Neuronal stem cell (in vitro differentiated cells): ENCODE measurements at regions not wholly inside any gene's neighbourhood (a gene's known extent, or its start where the extent isn't known, plus 50 kb on each side); places are given as distances from the start of the nearest gene placed in this dataset.

Experiments
- DNase-seq: peaks from one replicate; pipeline ENCODE4 v3.0.0-alpha.2; 2013; ENCODE audit warnings: low spot score
- H2AFZ ChIP-seq: one replicate; pipeline ENCODE4 v1.6.1; 2013; ENCODE audit warnings: mild to moderate bottlenecking, low read length, inconsistent platforms
- H2AK5ac ChIP-seq: 2 replicates; pipeline ENCODE4 v1.6.1; 2013; ENCODE audit warnings: low read depth, mild to moderate bottlenecking, inconsistent platforms, low read length, moderate library complexity, mixed read lengths
- H2BK120ac ChIP-seq: 2 replicates; pipeline ENCODE4 v1.6.1; 2013; ENCODE audit warnings: low read depth, mild to moderate bottlenecking, inconsistent platforms, low read length, moderate library complexity, mixed read lengths
- H2BK12ac ChIP-seq: one replicate; pipeline ENCODE4 v1.6.1; 2013; ENCODE audit warnings: low read length, inconsistent platforms
- H2BK15ac ChIP-seq: 2 replicates; pipeline ENCODE4 v1.6.1; 2013; ENCODE audit warnings: mild to moderate bottlenecking, low read length, inconsistent platforms, mixed read lengths
- H2BK5ac ChIP-seq: one replicate; pipeline ENCODE4 v1.6.1; 2013; ENCODE audit warnings: inconsistent platforms, mild to moderate bottlenecking, low read length, moderate library complexity
- H3K14ac ChIP-seq: one replicate; pipeline ENCODE4 v1.6.1; 2013; ENCODE audit warnings: low read length, inconsistent platforms
- H3K18ac ChIP-seq: 2 replicates; pipeline ENCODE4 v1.6.1; 2013; ENCODE audit warnings: low read length, inconsistent platforms
- H3K23ac ChIP-seq: 2 replicates; pipeline ENCODE4 v1.6.1; 2013; ENCODE audit warnings: low read depth, mild to moderate bottlenecking, mixed read lengths, low read length, inconsistent platforms; ENCODE audit not compliant: poor library complexity
- H3K27ac ChIP-seq: replicated peaks from 3 replicates; pipeline ENCODE4 v1.5.1; 2013; ENCODE audit warnings: low read length, inconsistent platforms
- H3K27me3 ChIP-seq, 3 experiments: 2 replicates each; pipeline ENCODE4 v1.6.1; 2013; ENCODE audit warnings: low read length in 3 of 3, mild to moderate bottlenecking in 2 of 3, inconsistent platforms in 1 of 3, low read depth in 1 of 3, mixed read lengths in 1 of 3, moderate library complexity in 1 of 3; ENCODE audit not compliant: control insufficient read depth in 3 of 3, insufficient read depth in 3 of 3
- H3K36me3 ChIP-seq, 2 donors: replicated peaks in 1 of 2; 2 replicates each; pipeline ENCODE4 v1.6.1; 2013; ENCODE audit warnings: low read length in 2 of 2; ENCODE audit not compliant: control insufficient read depth in 2 of 2, insufficient read depth in 2 of 2
- H3K4ac ChIP-seq: 2 replicates; pipeline ENCODE4 v1.6.1; 2013; ENCODE audit warnings: inconsistent platforms, mild to moderate bottlenecking, low read length, moderate library complexity
- H3K4me1 ChIP-seq, 2 donors: 1 replicate in 1 of 2; 2 replicates in 1 of 2; pipeline ENCODE4 v1.6.1; 2013; ENCODE audit warnings: low read length in 2 of 2, low read depth in 1 of 2; ENCODE audit not compliant: control insufficient read depth in 2 of 2, insufficient read depth in 1 of 2
- H3K4me2 ChIP-seq: one replicate; pipeline ENCODE4 v1.6.1; 2013; ENCODE audit warnings: mild to moderate bottlenecking, low read length, inconsistent platforms; ENCODE audit not compliant: insufficient read depth, poor library complexity, severe bottlenecking
- H3K4me3 ChIP-seq, 2 donors: 2 replicates each; pipeline ENCODE4 v1.5.1; 2013; ENCODE audit warnings: low read length in 2 of 2, mild to moderate bottlenecking in 2 of 2, inconsistent platforms in 1 of 2, moderate library complexity in 1 of 2
- H3K79me1 ChIP-seq: one replicate; pipeline ENCODE4 v1.6.1; 2013; ENCODE audit warnings: low read depth, mild to moderate bottlenecking, inconsistent platforms, low read length, moderate library complexity
- H3K9ac ChIP-seq: one replicate; pipeline ENCODE4 v1.6.1; 2013; ENCODE audit warnings: mild to moderate bottlenecking, low read depth, low read length, inconsistent platforms; ENCODE audit not compliant: poor library complexity
- H3K9me3 ChIP-seq, 2 donors: replicated peaks in 1 of 2; 2 replicates each; pipeline versions ENCODE3 to v1.6.1; 2013; ENCODE audit warnings: low read length in 2 of 2, mild to moderate bottlenecking in 2 of 2, inconsistent platforms in 1 of 2, low read depth in 1 of 2, mixed read lengths in 1 of 2, moderate library complexity in 1 of 2; ENCODE audit not compliant: control insufficient read depth in 2 of 2, insufficient read depth in 1 of 2
- H4K8ac ChIP-seq: one replicate; pipeline ENCODE4 v1.6.1; 2013; ENCODE audit warnings: low read depth, mild to moderate bottlenecking, inconsistent platforms, low read length, moderate library complexity
- H4K91ac ChIP-seq: one replicate; pipeline ENCODE4 v1.6.1; 2013; ENCODE audit warnings: low read length, low read depth, mild to moderate bottlenecking, inconsistent platforms; ENCODE audit not compliant: poor library complexity
- WGBS, 2 donors: extraction: QIAGEN DNeasy Blood & Tissue Kit; methylation state at CpG; one replicate each; pipeline ENCODE4 v1.1.7; 2013; ENCODE audit warnings: missing lambda C conversion rate in 2 of 2, mixed read lengths in 1 of 2; ENCODE audit not compliant: insufficient read length in 2 of 2, insufficient replicate concordance in 1 of 2; ENCODE audit errors: extremely low coverage in 2 of 2; 5-methylcytosine and 5-hydroxymethylcytosine counted together

DNA sequence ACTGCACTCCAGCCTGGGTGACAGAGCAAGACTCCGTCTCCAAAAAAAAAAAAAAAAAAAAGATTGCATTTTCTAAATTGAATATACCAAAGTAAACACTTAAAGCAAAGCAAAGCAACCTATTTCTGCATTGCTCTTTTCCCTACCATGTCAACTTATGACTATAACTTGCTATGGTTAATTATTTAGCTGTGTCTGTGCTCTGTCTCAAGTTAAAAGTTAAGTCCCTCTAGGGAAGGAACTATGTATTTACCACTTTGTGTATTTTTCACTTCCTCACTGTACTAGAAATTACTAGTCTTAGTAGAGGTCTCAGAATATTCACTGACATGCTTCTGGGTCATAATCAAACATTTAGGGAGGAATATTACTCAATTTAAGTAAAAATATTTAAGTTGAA is 711.7 kb upstream of the SOX9 start:
- no peak overlapping the region for H3K4me3 ChIP-seq
- no peaks in the 10 kb centered on the region for H3K36me3 ChIP-seq
- H3K23ac ChIP-seq, result no peak overlapping the region
- no peak overlapping the region for H2AK5ac ChIP-seq
- no peak for DNase-seq
- H2BK120ac ChIP-seq, result no peak overlapping the region
- H3K4me1 ChIP-seq, result no peaks in the 10 kb centered on the region
- H3K27me3 ChIP-seq, result no peaks in the 10 kb centered on the region
- H3K14ac ChIP-seq, result no peak overlapping the region
- H3K9me3 ChIP-seq, result no peaks in the 10 kb centered on the region
- H2AFZ ChIP-seq, result no peak overlapping the region
- no peak overlapping the region for H3K4ac ChIP-seq
- no peak overlapping the region for H3K4me2 ChIP-seq
- H3K27ac ChIP-seq, result no peak overlapping the region
- no peak overlapping the region for H2BK12ac ChIP-seq
- H4K91ac ChIP-seq, result no peak overlapping the region
- no peak overlapping the region for H2BK5ac ChIP-seq
- H3K18ac ChIP-seq, result no peak overlapping the region
- H2BK15ac ChIP-seq, result no peak overlapping the region
- H4K8ac ChIP-seq, result no peak overlapping the region
- no peaks in the 10 kb centered on the region for H3K79me1 ChIP-seq
- H3K9ac ChIP-seq, result no peak overlapping the region
- no CpG with 5 or more reads among the region's 1 CpG for WGBS, 2 donors

DNA sequence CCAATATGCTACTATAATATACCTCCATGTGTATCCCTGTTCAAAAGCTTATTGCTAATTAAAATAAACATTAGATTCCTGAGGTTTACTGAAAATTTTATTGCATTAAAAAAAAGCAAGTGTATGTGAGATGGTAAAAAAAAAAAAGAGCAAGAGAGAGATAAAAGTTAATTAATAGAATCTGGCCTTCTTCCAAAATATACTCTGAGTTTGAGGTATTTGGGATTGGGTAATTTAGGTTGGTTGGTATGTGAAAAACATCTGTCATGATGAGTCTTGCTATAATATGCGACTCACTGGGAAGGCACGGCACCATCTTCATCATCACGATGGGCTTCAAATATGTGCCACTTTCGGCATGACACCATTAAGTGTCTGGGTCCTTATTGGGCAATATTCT is 711.1 kb upstream of the SOX9 start:
- no CpG with 5 or more reads among the region's 4 CpGs for WGBS, 2 donors

DNA sequence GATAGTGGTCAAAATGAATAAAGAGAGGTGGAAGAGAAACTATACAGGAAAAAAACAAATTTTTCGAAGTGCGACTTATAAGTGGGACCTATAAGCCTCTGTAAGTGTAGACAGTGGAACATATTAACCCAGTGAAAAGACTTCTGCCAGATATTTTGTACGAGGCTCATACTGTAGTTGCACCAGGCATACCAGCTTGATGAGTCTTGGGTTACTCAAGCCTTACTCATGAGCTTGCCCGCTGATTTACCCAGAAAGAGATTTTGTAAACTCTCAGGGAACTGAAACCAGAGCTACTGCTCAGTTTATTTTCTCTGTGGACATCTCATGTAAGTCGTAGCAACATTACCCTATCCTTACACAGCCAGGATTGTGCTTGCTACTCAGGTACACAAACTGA is 708.0 kb upstream of the SOX9 start:
- Histone ChIP-seq H3K14ac (no peak overlapping the region), H3K79me1 (no peaks in the 10 kb centered on the region), H3K9ac (no peak overlapping the region), H3K4me3 (no peak overlapping the region), H3K4ac (no peak overlapping the region), H4K91ac (no peak overlapping the region), H2BK12ac (no peak overlapping the region), H3K36me3 (no peaks in the 10 kb centered on the region), H2BK5ac (no peak overlapping the region), H2BK15ac (no peak overlapping the region), H2AK5ac (no peak overlapping the region), H2BK120ac (no peak overlapping the region), H3K4me2 (no peak overlapping the region), H3K27ac (no peak overlapping the region), H2AFZ (no peak overlapping the region), H3K27me3 (no peaks in the 10 kb centered on the region), H3K4me1 (no peaks in the 10 kb centered on the region), H4K8ac (no peak overlapping the region), H3K9me3 (no peaks in the 10 kb centered on the region), H3K23ac (no peak overlapping the region), H3K18ac (no peak overlapping the region)
- DNase-seq, result no peak
- WGBS, 2 donors, result no CpG with 5 or more reads among the region's 5 CpGs

More for the DNA sequence above, 711.1 kb upstream of the SOX9 start:
- Histone ChIP-seq H3K79me1 (no peaks in the 10 kb centered on the region), H3K18ac (no peak overlapping the region), H2BK5ac (no peak overlapping the region), H3K27me3 (no peaks in the 10 kb centered on the region), H2AK5ac (no peak overlapping the region), H3K4me1 (no peaks in the 10 kb centered on the region), H4K91ac (no peak overlapping the region), H3K14ac (no peak overlapping the region), H3K36me3 (no peaks in the 10 kb centered on the region), H4K8ac (no peak overlapping the region), H3K4me2 (no peak overlapping the region), H3K23ac (no peak overlapping the region), H3K9me3 (no peaks in the 10 kb centered on the region), H2AFZ (no peak overlapping the region), H2BK15ac (no peak overlapping the region), H3K4ac (no peak overlapping the region), H3K4me3 (no peak overlapping the region), H3K9ac (no peak overlapping the region), H2BK12ac (no peak overlapping the region), H2BK120ac (no peak overlapping the region), H3K27ac (no peak overlapping the region)
- no peak for DNase-seq

DNA sequence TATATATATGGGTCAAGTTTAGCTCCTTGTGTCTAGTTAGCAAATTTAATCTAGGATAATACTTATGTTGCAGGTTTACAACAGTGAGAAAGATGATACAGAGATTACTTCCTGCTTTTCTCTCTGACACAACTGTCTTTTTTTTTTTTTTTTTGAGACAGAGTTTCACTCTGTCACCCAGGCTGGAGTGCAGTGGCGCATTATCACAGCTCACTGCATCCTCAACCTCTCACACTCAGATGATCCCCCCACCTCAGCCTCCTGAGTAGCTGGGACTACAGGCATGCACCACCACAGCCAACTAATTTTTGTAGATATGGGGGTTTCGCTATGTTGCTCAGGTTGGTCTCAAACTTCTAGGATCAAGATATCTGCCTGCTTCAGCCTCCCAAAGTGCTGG is 706.9 kb upstream of the SOX9 start:
- Histone ChIP-seq H3K23ac (no peak overlapping the region), H3K9ac (no peak overlapping the region), H3K4ac (no peak overlapping the region), H4K91ac (no peak overlapping the region), H3K4me1 (no peaks in the 10 kb centered on the region), H3K18ac (no peak overlapping the region), H3K36me3 (no peaks in the 10 kb centered on the region), H3K4me3 (no peak overlapping the region), H2AFZ (no peak overlapping the region), H4K8ac (no peak overlapping the region), H3K9me3 (peaks cover 0 to under 1% of the 10 kb centered on the region in 2 donors), H2BK15ac (no peak overlapping the region), H3K14ac (no peak overlapping the region), H3K79me1 (no peaks in the 10 kb centered on the region), H2AK5ac (no peak overlapping the region), H3K27ac (no peak overlapping the region), H3K4me2 (no peak overlapping the region), H2BK5ac (no peak overlapping the region), H3K27me3 (no peaks in the 10 kb centered on the region), H2BK12ac (no peak overlapping the region), H2BK120ac (no peak overlapping the region)
- no CpG with 5 or more reads among the region's 2 CpGs for WGBS, 2 donors
- no peak for DNase-seq
